Stimulated activated CD4-positive, alpha-beta T cell treated with anti-CD3 and anti-CD28 coated beads, Interleukin-2, amount 100 ng/mL, for 48 hours (primary cell): ENCODE measurements at regions not wholly inside any gene's neighbourhood (a gene's known extent, or its start where the extent isn't known, plus 50 kb on each side); places are given as distances from the start of the nearest gene placed in this dataset.
"Not testable (repeated sequence)": the region's sequence is repeated elsewhere in the genome, so short reads cannot be mapped to it uniquely, and the experiment has no call there.

Experiments
- DNase-seq, 2 donors: peaks; one replicate each; pipeline ENCODE4 v3.0.0-alpha.2; 2020

- DNase-seq, result no peak
Measured at GRCh38 chr6:27531772-27532459, 59.0 kb upstream of the ZNF184 start.

GRCh38 chr6:27529796-27530195, 56.9 kb upstream of the ZNF184 start:
- not testable (repeated sequence) for DNase-seq

- no peak for DNase-seq
Measured at GRCh38 chr6:27528714-27529113, 55.8 kb upstream of the ZNF184 start.
